Panc1 (cell line): ENCODE measurements at regions not wholly inside any gene's neighbourhood (a gene's known extent, or its start where the extent isn't known, plus 50 kb on each side); places are given as distances from the start of the nearest gene placed in this dataset.

Experiments
- POLR2AphosphoS5 ChIP-seq: IDR thresholded peaks from 2 replicates; pipeline ENCODE4 v1.6.1; 2012; ENCODE audit warnings: mild to moderate bottlenecking, low read depth, low read length, moderate library complexity
- SIN3A ChIP-seq: IDR thresholded peaks from 2 replicates; pipeline ENCODE4 v1.6.1; 2012; ENCODE audit warnings: low read depth, mild to moderate bottlenecking, low read length, moderate library complexity, borderline replicate concordance; ENCODE audit not compliant: insufficient read depth
- TF ChIP-seq, protein P1 (sequence below): fragments of 450-650 bp; IDR thresholded peaks from 2 replicates; pipeline ENCODE4 v1.5.1; 2017; ENCODE audit warnings: mild to moderate bottlenecking
- TF ChIP-seq, protein P2 (sequence below), 2 experiments: IDR thresholded peaks; 2 replicates each; pipeline ENCODE4 v1.6.1; 2011 to 2012; ENCODE audit warnings: low read depth in 2 of 2, control low read depth in 1 of 2, low read length in 1 of 2, mild to moderate bottlenecking in 1 of 2, moderate library complexity in 1 of 2; ENCODE audit not compliant: insufficient read depth in 1 of 2

DNA sequence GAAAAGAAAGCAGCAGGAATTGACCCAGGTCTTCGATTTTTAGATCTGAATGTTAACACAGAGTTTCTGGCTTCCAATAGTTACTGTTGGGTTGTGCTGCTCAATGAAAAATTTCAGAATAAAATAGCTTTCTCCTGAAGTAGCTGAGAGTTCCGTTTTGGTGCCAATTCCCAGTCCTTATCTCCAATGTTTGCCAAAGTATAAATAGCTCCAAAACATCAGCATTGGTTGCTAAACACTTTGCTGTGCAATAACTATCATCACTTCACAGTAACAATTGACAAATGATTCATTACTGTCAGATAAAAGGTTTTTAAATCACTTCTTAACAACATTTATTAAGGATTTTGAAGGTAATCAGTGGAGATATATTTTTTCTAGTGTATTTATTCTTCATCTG lies 446.0 kb downstream of the PCDH20 start:
- TF ChIP-seq, protein P1, sequence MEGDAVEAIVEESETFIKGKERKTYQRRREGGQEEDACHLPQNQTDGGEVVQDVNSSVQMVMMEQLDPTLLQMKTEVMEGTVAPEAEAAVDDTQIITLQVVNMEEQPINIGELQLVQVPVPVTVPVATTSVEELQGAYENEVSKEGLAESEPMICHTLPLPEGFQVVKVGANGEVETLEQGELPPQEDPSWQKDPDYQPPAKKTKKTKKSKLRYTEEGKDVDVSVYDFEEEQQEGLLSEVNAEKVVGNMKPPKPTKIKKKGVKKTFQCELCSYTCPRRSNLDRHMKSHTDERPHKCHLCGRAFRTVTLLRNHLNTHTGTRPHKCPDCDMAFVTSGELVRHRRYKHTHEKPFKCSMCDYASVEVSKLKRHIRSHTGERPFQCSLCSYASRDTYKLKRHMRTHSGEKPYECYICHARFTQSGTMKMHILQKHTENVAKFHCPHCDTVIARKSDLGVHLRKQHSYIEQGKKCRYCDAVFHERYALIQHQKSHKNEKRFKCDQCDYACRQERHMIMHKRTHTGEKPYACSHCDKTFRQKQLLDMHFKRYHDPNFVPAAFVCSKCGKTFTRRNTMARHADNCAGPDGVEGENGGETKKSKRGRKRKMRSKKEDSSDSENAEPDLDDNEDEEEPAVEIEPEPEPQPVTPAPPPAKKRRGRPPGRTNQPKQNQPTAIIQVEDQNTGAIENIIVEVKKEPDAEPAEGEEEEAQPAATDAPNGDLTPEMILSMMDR = no peak
- TF ChIP-seq POLR2AphosphoS5 = no peak
- TF ChIP-seq, protein P2, sequence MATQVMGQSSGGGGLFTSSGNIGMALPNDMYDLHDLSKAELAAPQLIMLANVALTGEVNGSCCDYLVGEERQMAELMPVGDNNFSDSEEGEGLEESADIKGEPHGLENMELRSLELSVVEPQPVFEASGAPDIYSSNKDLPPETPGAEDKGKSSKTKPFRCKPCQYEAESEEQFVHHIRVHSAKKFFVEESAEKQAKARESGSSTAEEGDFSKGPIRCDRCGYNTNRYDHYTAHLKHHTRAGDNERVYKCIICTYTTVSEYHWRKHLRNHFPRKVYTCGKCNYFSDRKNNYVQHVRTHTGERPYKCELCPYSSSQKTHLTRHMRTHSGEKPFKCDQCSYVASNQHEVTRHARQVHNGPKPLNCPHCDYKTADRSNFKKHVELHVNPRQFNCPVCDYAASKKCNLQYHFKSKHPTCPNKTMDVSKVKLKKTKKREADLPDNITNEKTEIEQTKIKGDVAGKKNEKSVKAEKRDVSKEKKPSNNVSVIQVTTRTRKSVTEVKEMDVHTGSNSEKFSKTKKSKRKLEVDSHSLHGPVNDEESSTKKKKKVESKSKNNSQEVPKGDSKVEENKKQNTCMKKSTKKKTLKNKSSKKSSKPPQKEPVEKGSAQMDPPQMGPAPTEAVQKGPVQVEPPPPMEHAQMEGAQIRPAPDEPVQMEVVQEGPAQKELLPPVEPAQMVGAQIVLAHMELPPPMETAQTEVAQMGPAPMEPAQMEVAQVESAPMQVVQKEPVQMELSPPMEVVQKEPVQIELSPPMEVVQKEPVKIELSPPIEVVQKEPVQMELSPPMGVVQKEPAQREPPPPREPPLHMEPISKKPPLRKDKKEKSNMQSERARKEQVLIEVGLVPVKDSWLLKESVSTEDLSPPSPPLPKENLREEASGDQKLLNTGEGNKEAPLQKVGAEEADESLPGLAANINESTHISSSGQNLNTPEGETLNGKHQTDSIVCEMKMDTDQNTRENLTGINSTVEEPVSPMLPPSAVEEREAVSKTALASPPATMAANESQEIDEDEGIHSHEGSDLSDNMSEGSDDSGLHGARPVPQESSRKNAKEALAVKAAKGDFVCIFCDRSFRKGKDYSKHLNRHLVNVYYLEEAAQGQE (IDR thresholded peaks at IDR 0.05; ENCODE audit: insufficient read depth in 1 of 2, low read depth in 2 of 2, low read length in 1 of 2) = no peak
- no peak for TF ChIP-seq SIN3A
